OCI-LY3 (cell line): ENCODE measurements at regions not wholly inside any gene's neighbourhood (a gene's known extent, or its start where the extent isn't known, plus 50 kb on each side); places are given as distances from the start of the nearest gene placed in this dataset.

Source experiments
- EZH2phosphoT487 ChIP-seq: fragments of 200-600 bp; shearing (Covaris generic); IDR thresholded peaks from 2 replicates; pipeline ENCODE4 v1.6.1; 2018; ENCODE audit warnings: antibody characterized with exemption, mixed run types, low read depth
- TF ChIP-seq, protein P1 (sequence below): fragments of 200-600, 300-600 bp; sonication (generic); IDR thresholded peaks from 2 replicates; pipeline ENCODE4 v1.5.1; 2014; ENCODE audit warnings: antibody characterized with exemption, low read length, low read depth

DNA sequence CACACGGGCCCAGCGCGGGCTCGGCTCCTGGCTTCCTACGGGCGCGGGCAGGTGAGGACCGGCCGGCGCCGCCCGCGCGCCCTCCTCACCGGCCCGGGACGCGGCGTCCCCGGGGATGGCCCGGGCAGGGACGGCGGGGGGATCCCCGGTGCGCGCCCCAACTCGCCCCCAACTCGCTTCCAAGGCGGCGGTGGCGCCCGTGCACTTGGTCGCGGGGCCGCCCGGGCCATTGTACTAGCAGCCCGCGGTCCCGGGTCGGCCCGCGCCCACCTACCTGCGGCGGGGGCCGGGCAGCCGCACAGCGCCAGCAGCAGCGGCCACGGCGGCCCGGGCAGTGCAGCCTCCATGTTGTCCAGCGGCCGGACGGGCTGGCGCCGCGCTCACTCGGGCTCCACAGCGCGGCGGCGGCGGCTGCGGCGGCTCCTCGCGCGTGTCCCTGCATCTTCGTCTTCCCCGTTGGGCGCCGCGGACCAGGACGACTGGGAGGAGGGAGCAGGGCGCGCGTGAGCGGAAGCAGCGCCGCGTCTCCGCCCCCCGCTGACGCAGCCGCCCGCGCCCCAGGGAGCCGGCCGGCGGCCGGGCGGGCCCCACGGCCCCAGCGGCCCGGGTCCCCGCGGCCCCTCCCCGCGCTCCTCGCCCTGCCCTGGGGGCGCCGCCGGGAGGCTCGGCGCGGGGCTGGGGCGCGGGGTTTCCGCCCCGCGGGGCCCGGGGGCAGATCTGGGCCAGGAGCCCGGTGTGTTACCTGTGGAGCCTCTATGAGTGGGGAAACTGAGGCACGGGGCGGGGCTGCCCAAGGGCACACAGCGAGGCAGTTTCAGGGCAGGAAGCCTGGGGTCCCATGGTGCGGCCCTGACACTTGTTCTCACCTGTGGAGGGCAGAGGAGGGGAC is 159.3 kb upstream of the GRK3 start:
- TF ChIP-seq, protein P1, sequence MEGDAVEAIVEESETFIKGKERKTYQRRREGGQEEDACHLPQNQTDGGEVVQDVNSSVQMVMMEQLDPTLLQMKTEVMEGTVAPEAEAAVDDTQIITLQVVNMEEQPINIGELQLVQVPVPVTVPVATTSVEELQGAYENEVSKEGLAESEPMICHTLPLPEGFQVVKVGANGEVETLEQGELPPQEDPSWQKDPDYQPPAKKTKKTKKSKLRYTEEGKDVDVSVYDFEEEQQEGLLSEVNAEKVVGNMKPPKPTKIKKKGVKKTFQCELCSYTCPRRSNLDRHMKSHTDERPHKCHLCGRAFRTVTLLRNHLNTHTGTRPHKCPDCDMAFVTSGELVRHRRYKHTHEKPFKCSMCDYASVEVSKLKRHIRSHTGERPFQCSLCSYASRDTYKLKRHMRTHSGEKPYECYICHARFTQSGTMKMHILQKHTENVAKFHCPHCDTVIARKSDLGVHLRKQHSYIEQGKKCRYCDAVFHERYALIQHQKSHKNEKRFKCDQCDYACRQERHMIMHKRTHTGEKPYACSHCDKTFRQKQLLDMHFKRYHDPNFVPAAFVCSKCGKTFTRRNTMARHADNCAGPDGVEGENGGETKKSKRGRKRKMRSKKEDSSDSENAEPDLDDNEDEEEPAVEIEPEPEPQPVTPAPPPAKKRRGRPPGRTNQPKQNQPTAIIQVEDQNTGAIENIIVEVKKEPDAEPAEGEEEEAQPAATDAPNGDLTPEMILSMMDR = no peak
- no peak for TF ChIP-seq EZH2phosphoT487
